GM13976 (cell line): ENCODE measurements at regions not wholly inside any gene's neighbourhood (a gene's known extent, or its start where the extent isn't known, plus 50 kb on each side); places are given as distances from the start of the nearest gene placed in this dataset.
"Not testable (repeated sequence)": the region's sequence is repeated elsewhere in the genome, so short reads cannot be mapped to it uniquely, and the experiment has no call there.

Experiments
- DNase-seq: peaks from one replicate; pipeline ENCODE4 v3.0.0; 2012; ENCODE audit warnings: low spot score
- in situ Hi-C: fragments of 300-500 bp; cut with MboI; formaldehyde crosslinking; loops from one replicate; pipeline ENCODE4 v1.12.0; 2022; ENCODE audit warnings: low sequenced_read_pairs, mixed read lengths, inconsistent platforms; ENCODE audit not compliant: unreplicated experiment
- TF ChIP-seq, protein P1 (sequence below): IDR thresholded peaks from 2 replicates; pipeline ENCODE4 v1.5.1; 2012; ENCODE audit warnings: borderline replicate concordance, mild to moderate bottlenecking; ENCODE audit not compliant: insufficient read depth; ENCODE audit errors: extremely low read depth, missing control alignments, control extremely low read depth

DNA sequence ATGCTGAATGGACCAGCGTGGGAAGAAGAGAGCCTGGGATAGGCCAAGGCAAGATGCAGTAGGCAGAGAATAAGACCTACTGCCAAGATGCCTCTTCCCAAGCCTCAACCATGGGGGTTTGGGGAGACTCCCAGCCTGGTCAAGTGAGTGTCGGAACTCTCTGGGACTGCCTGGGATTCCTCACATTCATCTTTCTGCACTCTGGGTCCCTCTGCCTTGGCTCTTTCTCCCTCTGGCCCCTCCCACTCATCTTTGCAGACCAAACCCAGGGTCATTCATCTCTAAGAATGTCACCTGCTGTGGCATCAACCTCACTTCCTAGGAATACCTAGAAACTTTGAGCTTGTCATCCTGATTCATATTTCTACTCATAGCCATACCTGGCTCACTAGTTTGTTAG lies 211.3 kb upstream of the HNRNPA3 start:
- TF ChIP-seq, protein P1, sequence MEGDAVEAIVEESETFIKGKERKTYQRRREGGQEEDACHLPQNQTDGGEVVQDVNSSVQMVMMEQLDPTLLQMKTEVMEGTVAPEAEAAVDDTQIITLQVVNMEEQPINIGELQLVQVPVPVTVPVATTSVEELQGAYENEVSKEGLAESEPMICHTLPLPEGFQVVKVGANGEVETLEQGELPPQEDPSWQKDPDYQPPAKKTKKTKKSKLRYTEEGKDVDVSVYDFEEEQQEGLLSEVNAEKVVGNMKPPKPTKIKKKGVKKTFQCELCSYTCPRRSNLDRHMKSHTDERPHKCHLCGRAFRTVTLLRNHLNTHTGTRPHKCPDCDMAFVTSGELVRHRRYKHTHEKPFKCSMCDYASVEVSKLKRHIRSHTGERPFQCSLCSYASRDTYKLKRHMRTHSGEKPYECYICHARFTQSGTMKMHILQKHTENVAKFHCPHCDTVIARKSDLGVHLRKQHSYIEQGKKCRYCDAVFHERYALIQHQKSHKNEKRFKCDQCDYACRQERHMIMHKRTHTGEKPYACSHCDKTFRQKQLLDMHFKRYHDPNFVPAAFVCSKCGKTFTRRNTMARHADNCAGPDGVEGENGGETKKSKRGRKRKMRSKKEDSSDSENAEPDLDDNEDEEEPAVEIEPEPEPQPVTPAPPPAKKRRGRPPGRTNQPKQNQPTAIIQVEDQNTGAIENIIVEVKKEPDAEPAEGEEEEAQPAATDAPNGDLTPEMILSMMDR, result no peak
- no peak for DNase-seq
- in situ Hi-C loops, result no loop called here

DNA sequence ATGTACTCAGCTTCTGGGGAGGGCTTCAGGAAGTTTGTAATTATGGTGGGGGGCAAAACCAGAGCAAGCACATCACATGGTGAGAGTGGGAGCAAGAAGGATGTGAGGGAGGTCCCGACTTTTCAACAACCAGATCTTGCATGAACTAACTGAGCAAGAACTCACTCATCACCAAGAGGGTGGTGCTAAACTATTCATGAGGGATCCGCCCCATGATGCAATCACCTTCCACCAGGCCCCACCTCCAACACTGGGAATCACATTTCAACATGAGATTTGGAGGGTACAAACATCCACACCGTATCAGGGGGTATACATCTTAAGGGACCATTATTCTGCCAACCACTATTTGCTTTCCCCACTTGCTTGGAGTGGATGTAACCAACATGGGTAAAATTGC lies 209.6 kb upstream of the HNRNPA3 start:
- TF ChIP-seq, protein P1, result no peak
- in situ Hi-C loops, result no loop called here
- no peak for DNase-seq

- in situ Hi-C loops, DNase-seq: not testable (repeated sequence)
Observed at GRCh38 chr2:177007726-177008125, 204.9 kb upstream of the HNRNPA3 start.

DNA sequence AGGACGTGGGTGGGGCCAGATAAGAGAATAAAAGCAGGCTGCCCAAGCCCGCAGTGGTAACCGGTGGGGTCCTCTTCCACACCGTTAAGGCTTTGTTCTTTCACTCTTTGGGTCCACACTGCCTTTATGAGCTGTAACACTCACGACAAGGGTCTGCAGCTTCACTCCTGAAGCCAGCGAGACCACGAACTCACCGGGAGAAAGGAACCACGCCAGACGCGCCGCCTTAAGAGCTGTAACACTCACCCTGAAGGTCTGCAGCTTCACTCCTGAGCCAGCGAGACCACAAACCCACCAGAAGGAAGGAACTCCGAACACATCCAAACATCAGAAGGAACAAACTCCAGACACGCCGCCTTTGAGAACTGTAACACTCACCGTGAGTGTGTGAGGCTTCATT lies 203.9 kb upstream of the HNRNPA3 start:
- DNase-seq, result not testable (repeated sequence)

DNA sequence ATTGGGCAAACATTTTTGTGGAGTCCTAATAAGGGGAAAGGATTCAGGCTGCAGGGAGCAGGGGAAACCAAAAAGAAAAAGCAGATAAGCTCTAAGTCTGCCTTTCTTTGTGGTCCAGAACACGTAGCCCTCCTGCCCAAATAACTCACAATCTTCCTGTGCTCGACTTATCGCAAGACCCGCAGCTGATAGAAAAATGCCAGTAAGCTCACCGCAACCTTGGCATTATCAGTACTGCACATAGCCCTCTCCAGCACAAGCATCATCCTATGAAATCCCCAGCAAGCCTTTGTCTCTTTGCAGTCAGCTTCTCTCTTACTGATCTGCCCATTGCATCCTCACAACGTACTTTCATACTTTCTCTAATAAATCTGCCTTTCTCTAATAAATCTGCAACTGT lies 202.4 kb upstream of the HNRNPA3 start:
- in situ Hi-C loops, result no loop called here
- TF ChIP-seq, protein P1, result no peak
- no peak for DNase-seq

More for the DNA sequence above, 203.9 kb upstream of the HNRNPA3 start:
- in situ Hi-C loops, result not testable (repeated sequence)

GRCh38 chr2:177010861-177011260 lies 201.7 kb upstream of the HNRNPA3 start:
- in situ Hi-C loops, result no loop called here
- TF ChIP-seq, protein P1, result no peak
- no peak for DNase-seq

DNA sequence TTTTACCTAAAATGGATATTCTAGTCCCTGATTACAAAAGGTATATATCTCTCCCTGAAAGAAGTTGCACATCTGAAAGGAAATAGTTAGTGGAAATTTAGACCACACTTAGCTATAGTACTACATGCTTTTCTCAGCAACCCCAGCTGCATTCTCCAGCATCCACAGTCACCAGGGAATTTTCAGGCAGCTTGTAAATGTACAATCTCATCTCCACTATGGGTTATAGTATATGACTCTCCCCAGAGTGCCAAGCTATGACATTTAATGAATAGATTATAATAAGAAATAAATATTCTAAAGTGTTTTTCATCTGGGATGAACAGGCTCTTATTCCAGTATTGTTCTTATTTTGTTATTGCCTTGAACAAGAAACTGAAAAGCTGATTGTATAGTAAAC lies 197.6 kb upstream of the HNRNPA3 start:
- TF ChIP-seq, protein P1, result no peak
- DNase-seq, result no peak
- in situ Hi-C loops, result no loop called here

GRCh38 chr2:177015356-177015923 lies 197.2 kb upstream of the HNRNPA3 start:
- TF ChIP-seq, protein P1, result no peak
- in situ Hi-C loops, result no loop called here
- DNase-seq, result no peak
